Left lung (tissue), 4 donors: ENCODE measurements at regions not wholly inside any gene's neighbourhood (a gene's known extent, or its start where the extent isn't known, plus 50 kb on each side); places are given as distances from the start of the nearest gene placed in this dataset.

Experiments used
- ATAC-seq: fragments of 200-7000 bp; cut with Tn5 transposase; one replicate; pipeline ENCODE4 v1.9.1; 2020; ENCODE audit warnings: moderate library complexity
- DNase-seq, 4 donors: peaks; one replicate each; pipeline ENCODE4 v3.0.0-alpha.2; 2013 to 2020
- H3K27ac ChIP-seq, 2 donors: fragments of 200-600 bp; sonication (generic) in 1 of 2; one replicate each; pipeline versions ENCODE4 v1.5.0 to v1.8.0; 2020 to 2021
- H3K27me3 ChIP-seq, 2 donors: fragments of 200-600 bp; sonication (generic) in 1 of 2; one replicate each; pipeline versions ENCODE4 v1.5.0 to v1.8.0; 2020 to 2021
- H3K36me3 ChIP-seq, 2 donors: fragments of 200-600 bp; sonication (generic) in 1 of 2; one replicate each; pipeline versions ENCODE4 v1.5.0 to v1.8.0; 2020 to 2021
- H3K4me1 ChIP-seq, 2 donors: fragments of 200-600 bp; one replicate each; pipeline ENCODE4 v1.8.0; 2021
- H3K4me3 ChIP-seq, 2 donors: fragments of 200-600 bp; sonication (generic) in 1 of 2; one replicate each; pipeline versions ENCODE4 v1.5.0 to v1.8.0; 2020 to 2021; ENCODE audit warnings: mild to moderate bottlenecking in 1 of 2
- H3K9me3 ChIP-seq, 2 donors: fragments of 200-600 bp; sonication (generic) in 1 of 2; one replicate each; pipeline versions ENCODE4 v1.5.0 to v1.8.0; 2020 to 2021
- intact Hi-C, 2 donors: fragments of 100-400 bp; cut with DNase I; formaldehyde crosslinking; loops; one replicate each; pipeline versions ENCODE4 v1.11.2 to v1.14.2; 2022
- TF ChIP-seq, protein P1 (sequence below), 2 donors: fragments of 200-600 bp; sonication (generic) in 1 of 2; IDR thresholded peaks; one replicate each; pipeline versions ENCODE4 v1.5.0 to v1.8.0; 2021; ENCODE audit warnings: antibody characterized with exemption in 2 of 2
- donor health status: DM: no; HTN: yes; CAD: no.
- donor health status: DM: no; HTN: no; CAD: no.

- no peaks in the 10 kb centered on the region for H3K27me3 ChIP-seq
- no peaks in the 10 kb centered on the region for H3K36me3 ChIP-seq
- TF ChIP-seq, protein P1, sequence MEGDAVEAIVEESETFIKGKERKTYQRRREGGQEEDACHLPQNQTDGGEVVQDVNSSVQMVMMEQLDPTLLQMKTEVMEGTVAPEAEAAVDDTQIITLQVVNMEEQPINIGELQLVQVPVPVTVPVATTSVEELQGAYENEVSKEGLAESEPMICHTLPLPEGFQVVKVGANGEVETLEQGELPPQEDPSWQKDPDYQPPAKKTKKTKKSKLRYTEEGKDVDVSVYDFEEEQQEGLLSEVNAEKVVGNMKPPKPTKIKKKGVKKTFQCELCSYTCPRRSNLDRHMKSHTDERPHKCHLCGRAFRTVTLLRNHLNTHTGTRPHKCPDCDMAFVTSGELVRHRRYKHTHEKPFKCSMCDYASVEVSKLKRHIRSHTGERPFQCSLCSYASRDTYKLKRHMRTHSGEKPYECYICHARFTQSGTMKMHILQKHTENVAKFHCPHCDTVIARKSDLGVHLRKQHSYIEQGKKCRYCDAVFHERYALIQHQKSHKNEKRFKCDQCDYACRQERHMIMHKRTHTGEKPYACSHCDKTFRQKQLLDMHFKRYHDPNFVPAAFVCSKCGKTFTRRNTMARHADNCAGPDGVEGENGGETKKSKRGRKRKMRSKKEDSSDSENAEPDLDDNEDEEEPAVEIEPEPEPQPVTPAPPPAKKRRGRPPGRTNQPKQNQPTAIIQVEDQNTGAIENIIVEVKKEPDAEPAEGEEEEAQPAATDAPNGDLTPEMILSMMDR (IDR thresholded peaks at IDR 0.05), result no peak
- no peak overlapping the region for H3K4me3 ChIP-seq
- H3K27ac ChIP-seq, result no peak overlapping the region
- peaks cover 0 to 17% of the 10 kb centered on the region in 2 donors for H3K9me3 ChIP-seq
- H3K4me1 ChIP-seq, result no peaks in the 10 kb centered on the region
- DNase-seq (no peak), ATAC-seq (no peak)
- intact Hi-C loops, result no loop called here
Observed at GRCh38 chr12:97995559-97995958, 519.8 kb upstream of the TMPO start.

- TF ChIP-seq, protein P1 (IDR thresholded peaks at IDR 0.05), result no peak
- intact Hi-C loops, result no loop called here
- Histone ChIP-seq H3K4me1 (no peaks in the 10 kb centered on the region), H3K4me3 (no peak overlapping the region), H3K9me3 (no peaks in the 10 kb centered on the region), H3K27me3 (no peaks in the 10 kb centered on the region), H3K27ac (no peak overlapping the region), H3K36me3 (no peaks in the 10 kb centered on the region)
- no peak for ATAC-seq
- DNase-seq, result no peak
Observed at GRCh38 chr12:98001430-98001829, 514.0 kb upstream of the TMPO start.

DNA sequence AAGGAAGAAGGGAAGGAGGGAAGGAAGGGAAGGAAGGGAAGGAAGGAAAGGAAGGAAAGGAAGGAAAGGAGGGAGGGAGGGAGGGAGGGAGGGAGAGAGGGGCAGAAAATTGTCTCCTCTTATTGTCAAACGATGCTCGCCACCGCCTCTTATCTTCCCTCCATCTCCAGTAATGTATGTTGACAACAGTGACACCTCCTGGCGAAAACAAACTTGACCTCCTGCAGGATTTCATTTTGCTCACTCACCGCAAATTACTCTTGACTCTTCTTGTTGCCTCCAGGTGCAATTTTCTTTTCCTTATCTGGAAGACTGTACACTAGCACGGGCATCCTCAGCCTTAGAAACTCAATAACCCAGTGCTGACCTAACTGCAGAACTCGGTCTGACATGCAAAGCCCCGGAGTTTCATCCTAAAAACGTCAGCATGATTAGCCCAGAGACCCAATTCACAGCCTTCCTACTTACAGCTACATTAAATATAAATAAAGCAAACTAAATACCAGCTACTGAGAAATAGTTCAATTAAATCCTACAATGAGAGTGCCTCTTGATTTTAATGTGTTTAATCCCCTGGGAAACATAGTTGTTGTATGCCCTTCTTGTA lies 512.4 kb upstream of the TMPO start:
- ATAC-seq, result peak; percentile 60
- H3K4me3 ChIP-seq, result no peak overlapping the region
- intact Hi-C loops, result no loop called here

DNA sequence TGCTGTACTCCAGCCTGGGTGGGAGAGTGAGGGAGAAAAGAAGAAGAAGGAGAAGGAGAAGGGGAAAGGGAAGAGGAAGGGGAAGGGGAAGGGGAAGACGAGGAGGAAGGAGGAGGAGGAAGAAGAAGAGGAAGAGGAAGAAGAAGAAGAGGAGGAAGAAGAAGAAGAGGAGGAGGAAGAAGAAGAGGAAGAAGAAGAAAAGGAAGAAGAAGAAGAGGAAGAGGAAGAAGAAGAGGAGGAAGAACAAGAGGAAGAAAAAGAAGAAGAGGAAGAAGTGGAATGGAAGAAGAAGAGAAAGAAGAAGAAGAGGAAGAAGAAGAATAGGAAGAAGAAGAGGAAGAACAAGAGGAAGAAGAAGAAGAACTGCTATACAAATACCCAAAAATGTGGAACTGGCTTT lies 507.4 kb upstream of the TMPO start:
- Histone ChIP-seq H3K9me3 (no peaks in the 10 kb centered on the region), H3K27ac (no peak overlapping the region), H3K4me1 (no peaks in the 10 kb centered on the region), H3K36me3 (no peaks in the 10 kb centered on the region), H3K4me3 (no peak overlapping the region), H3K27me3 (no peaks in the 10 kb centered on the region)
- ATAC-seq (no peak), DNase-seq (no peak)
- TF ChIP-seq, protein P1 (IDR thresholded peaks at IDR 0.05), result no peak
- intact Hi-C loops, result no loop called here

More for the DNA sequence above, 512.4 kb upstream of the TMPO start:
- H3K9me3 ChIP-seq, result no peaks in the 10 kb centered on the region
- H3K4me1 ChIP-seq, result no peaks in the 10 kb centered on the region
- peak in 2 of 4 donors; percentile 7 to 45 for DNase-seq
- TF ChIP-seq, protein P1 (IDR thresholded peaks at IDR 0.05), result peak in 1 of 2 donors; percentile 34
- no peak overlapping the region for H3K27ac ChIP-seq
- no peaks in the 10 kb centered on the region for H3K36me3 ChIP-seq
- no peaks in the 10 kb centered on the region for H3K27me3 ChIP-seq

DNA sequence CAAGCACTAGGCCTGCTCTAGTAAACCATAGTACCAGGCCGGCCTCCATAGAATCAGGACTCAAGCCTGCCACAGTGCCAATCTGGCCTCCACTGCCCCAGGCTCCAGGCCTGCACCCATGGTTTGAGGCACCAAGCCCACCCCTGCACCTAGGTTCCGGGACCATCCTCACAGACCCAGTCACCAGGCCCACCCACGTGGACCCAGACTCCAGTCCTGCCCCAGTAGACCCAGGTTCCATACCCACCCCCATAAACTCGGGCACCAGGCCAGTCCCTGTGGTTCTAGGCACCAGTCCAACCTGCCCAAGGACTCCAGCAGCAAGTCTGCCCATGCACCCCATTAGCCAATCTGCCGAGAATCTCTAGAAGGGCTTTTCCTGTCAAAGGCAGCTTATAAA lies 501.8 kb upstream of the TMPO start:
- intact Hi-C loops, result no loop called here
- no peaks in the 10 kb centered on the region for H3K27me3 ChIP-seq
- H3K4me3 ChIP-seq, result no peak overlapping the region
- ATAC-seq, result no peak
- TF ChIP-seq, protein P1 (IDR thresholded peaks at IDR 0.05), result no peak
- H3K9me3 ChIP-seq, result peaks cover 0 to 2% of the 10 kb centered on the region in 2 donors
- no peaks in the 10 kb centered on the region for H3K4me1 ChIP-seq
- H3K27ac ChIP-seq, result no peak overlapping the region
- peak in 1 of 4 donors; percentile 55 for DNase-seq
- no peaks in the 10 kb centered on the region for H3K36me3 ChIP-seq
